Neural cell (in vitro differentiated cells): ENCODE measurements at regions not wholly inside any gene's neighbourhood (a gene's known extent, or its start where the extent isn't known, plus 50 kb on each side); places are given as distances from the start of the nearest gene placed in this dataset.

Experiments
- POLR2AphosphoS5 ChIP-seq: IDR thresholded peaks from 2 replicates; pipeline ENCODE4 v1.6.1; 2012
- TAF1 ChIP-seq: IDR thresholded peaks from 2 replicates; pipeline ENCODE4 v1.6.1; 2012; ENCODE audit warnings: low read depth
- TF ChIP-seq, protein P1 (sequence below): fragments of 450-650 bp; IDR thresholded peaks from 2 replicates; pipeline ENCODE4 v1.5.1; 2014; ENCODE audit warnings: antibody characterized with exemption, mild to moderate bottlenecking, moderate library complexity; ENCODE audit not compliant: poor library complexity, severe bottlenecking

DNA sequence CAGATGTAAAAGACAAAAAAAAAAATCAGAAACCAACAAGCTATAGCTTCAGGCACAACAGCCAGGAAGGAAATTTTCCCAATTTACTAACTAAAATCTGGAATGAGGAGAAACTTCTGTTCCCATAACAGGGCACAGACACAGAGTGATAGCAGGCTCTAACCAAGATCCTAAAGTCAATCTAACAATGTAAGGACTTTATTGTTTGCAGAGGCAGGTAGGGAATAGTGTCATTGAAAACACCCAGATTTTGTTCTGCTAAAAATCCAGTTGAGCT lies 166.6 kb upstream of the ATP1B1 start:
- TF ChIP-seq POLR2AphosphoS5 (no peak), TAF1 (no peak)
- TF ChIP-seq, protein P1, sequence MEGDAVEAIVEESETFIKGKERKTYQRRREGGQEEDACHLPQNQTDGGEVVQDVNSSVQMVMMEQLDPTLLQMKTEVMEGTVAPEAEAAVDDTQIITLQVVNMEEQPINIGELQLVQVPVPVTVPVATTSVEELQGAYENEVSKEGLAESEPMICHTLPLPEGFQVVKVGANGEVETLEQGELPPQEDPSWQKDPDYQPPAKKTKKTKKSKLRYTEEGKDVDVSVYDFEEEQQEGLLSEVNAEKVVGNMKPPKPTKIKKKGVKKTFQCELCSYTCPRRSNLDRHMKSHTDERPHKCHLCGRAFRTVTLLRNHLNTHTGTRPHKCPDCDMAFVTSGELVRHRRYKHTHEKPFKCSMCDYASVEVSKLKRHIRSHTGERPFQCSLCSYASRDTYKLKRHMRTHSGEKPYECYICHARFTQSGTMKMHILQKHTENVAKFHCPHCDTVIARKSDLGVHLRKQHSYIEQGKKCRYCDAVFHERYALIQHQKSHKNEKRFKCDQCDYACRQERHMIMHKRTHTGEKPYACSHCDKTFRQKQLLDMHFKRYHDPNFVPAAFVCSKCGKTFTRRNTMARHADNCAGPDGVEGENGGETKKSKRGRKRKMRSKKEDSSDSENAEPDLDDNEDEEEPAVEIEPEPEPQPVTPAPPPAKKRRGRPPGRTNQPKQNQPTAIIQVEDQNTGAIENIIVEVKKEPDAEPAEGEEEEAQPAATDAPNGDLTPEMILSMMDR = no peak
